Fibroblast of lung (primary cell): ENCODE measurements at regions not wholly inside any gene's neighbourhood (a gene's known extent, or its start where the extent isn't known, plus 50 kb on each side); places are given as distances from the start of the nearest gene placed in this dataset.

Experiments used
- DNase-seq, 2 donors: peaks; one replicate each; pipeline versions ENCODE4 v3.0.0 to v3.0.0-alpha.2; 2010; ENCODE audit warnings: low read depth in 2 of 2
- H2AFZ ChIP-seq: 2 replicates; pipeline ENCODE4 v1.5.1; 2012; ENCODE audit warnings: low read length, control low read depth, inconsistent platforms
- H3K27ac ChIP-seq: 2 replicates; pipeline ENCODE4 v1.5.1; 2011; ENCODE audit warnings: low read length, control low read depth; ENCODE audit not compliant: insufficient read depth
- H3K27me3 ChIP-seq: 2 replicates; pipeline ENCODE4 v1.5.1; 2011; ENCODE audit warnings: mild to moderate bottlenecking, low read length; ENCODE audit not compliant: control insufficient read depth, insufficient read depth
- H3K36me3 ChIP-seq: 2 replicates; pipeline ENCODE4 v1.5.1; 2011; ENCODE audit warnings: low read length; ENCODE audit not compliant: control insufficient read depth, insufficient read depth
- H3K4me1 ChIP-seq: 2 replicates; pipeline ENCODE4 v1.5.1; 2011; ENCODE audit warnings: low read length; ENCODE audit not compliant: control insufficient read depth, insufficient read depth; ENCODE audit errors: extremely low read depth
- H3K4me2 ChIP-seq: 2 replicates; pipeline ENCODE4 v1.5.1; 2011; ENCODE audit warnings: low read length, control low read depth; ENCODE audit not compliant: insufficient read depth; ENCODE audit errors: extremely low read depth
- H3K4me3 ChIP-seq, 4 experiments: fragments of 200-600 bp in 1 of 4; sonication (generic) in 1 of 4; replicated peaks in 1 of 4; 2 replicates each; pipeline ENCODE4 v1.5.1; 2011 to 2016; ENCODE audit warnings: low read length in 4 of 4, low read depth in 3 of 4, mild to moderate bottlenecking in 3 of 4, control low read depth in 2 of 4, inconsistent platforms in 1 of 4, mixed read lengths in 1 of 4; ENCODE audit not compliant: insufficient read depth in 1 of 4; ENCODE audit errors: control extremely low read depth in 1 of 4
- H3K79me2 ChIP-seq: 2 replicates; pipeline ENCODE4 v1.5.1; 2012; ENCODE audit warnings: mild to moderate bottlenecking, low read length, inconsistent platforms; ENCODE audit not compliant: control insufficient read depth, insufficient read depth
- H3K9ac ChIP-seq: 2 replicates; pipeline ENCODE4 v1.5.1; 2011; ENCODE audit warnings: mild to moderate bottlenecking, low read length, control low read depth; ENCODE audit not compliant: insufficient read depth
- H3K9me3 ChIP-seq: 2 replicates; pipeline ENCODE4 v1.5.1; 2012; ENCODE audit warnings: low read depth, low read length; ENCODE audit not compliant: control insufficient read depth, insufficient read depth
- H4K20me1 ChIP-seq: 2 replicates; pipeline ENCODE4 v1.5.1; 2011; ENCODE audit warnings: low read length; ENCODE audit not compliant: control insufficient read depth, insufficient read depth; ENCODE audit errors: extremely low read depth
- CTCF ChIP-seq, 2 donors: IDR thresholded peaks in 1 of 2; conservative IDR thresholded peaks in 1 of 2; 1 replicate in 1 of 2; 2 replicates in 1 of 2; pipeline ENCODE4 v1.5.1; 2011 to 2012; ENCODE audit warnings: low read length in 2 of 2, control low read depth in 1 of 2, inconsistent platforms in 1 of 2, low read depth in 1 of 2, mild to moderate bottlenecking in 1 of 2
- EZH2 ChIP-seq: IDR thresholded peaks from 2 replicates; pipeline ENCODE4 v1.5.1; 2012; ENCODE audit warnings: low read length, control low read depth, mild to moderate bottlenecking; ENCODE audit errors: missing control alignments

GRCh38 chr1:106189780-106190179 lies 866.7 kb upstream of the PRMT6 start:
- H3K4me1 ChIP-seq = no peaks in the 10 kb centered on the region
- H3K9ac ChIP-seq = no peak overlapping the region
- no peak for TF ChIP-seq EZH2
- no peak for TF ChIP-seq CTCF (conservative IDR thresholded peaks at IDR 0.05 in 1 of 2, IDR thresholded peaks at IDR 0.05 in 1 of 2; ENCODE audit: low read depth in 1 of 2, low read length in 2 of 2)
- H3K79me2 ChIP-seq = no peaks in the 10 kb centered on the region
- H2AFZ ChIP-seq = no peak overlapping the region
- no peak overlapping the region for H3K4me2 ChIP-seq
- no peaks in the 10 kb centered on the region for H3K36me3 ChIP-seq
- no peaks in the 10 kb centered on the region for H3K27me3 ChIP-seq
- H3K9me3 ChIP-seq = no peaks in the 10 kb centered on the region
- H3K27ac ChIP-seq = no peak overlapping the region
- no peaks in the 10 kb centered on the region for H4K20me1 ChIP-seq
- no peak overlapping the region for H3K4me3 ChIP-seq
- DNase-seq = no peak

GRCh38 chr1:106194206-106194605 lies 862.3 kb upstream of the PRMT6 start:
- H3K27ac ChIP-seq = no peak overlapping the region
- DNase-seq = no peak
- no peaks in the 10 kb centered on the region for H3K36me3 ChIP-seq
- H2AFZ ChIP-seq = no peak overlapping the region
- no peaks in the 10 kb centered on the region for H3K79me2 ChIP-seq
- TF ChIP-seq CTCF (conservative IDR thresholded peaks at IDR 0.05 in 1 of 2, IDR thresholded peaks at IDR 0.05 in 1 of 2; ENCODE audit: low read depth in 1 of 2, low read length in 2 of 2) (no peak), EZH2 (no peak)
- no peak overlapping the region for H3K9ac ChIP-seq
- H3K4me3 ChIP-seq = no peak overlapping the region
- no peaks in the 10 kb centered on the region for H3K9me3 ChIP-seq
- H4K20me1 ChIP-seq = no peaks in the 10 kb centered on the region
- no peak overlapping the region for H3K4me2 ChIP-seq
- no peaks in the 10 kb centered on the region for H3K27me3 ChIP-seq
- H3K4me1 ChIP-seq = no peaks in the 10 kb centered on the region

GRCh38 chr1:106200711-106201110 lies 855.8 kb upstream of the PRMT6 start:
- Histone ChIP-seq H3K4me1 (no peaks in the 10 kb centered on the region), H3K27ac (no peak overlapping the region)
- DNase-seq = no peak

More at GRCh38 chr1:106200711-106201110, 855.8 kb upstream of the PRMT6 start:
- no peak for TF ChIP-seq CTCF (conservative IDR thresholded peaks at IDR 0.05 in 1 of 2, IDR thresholded peaks at IDR 0.05 in 1 of 2; ENCODE audit: low read depth in 1 of 2, low read length in 2 of 2)
- no peak for TF ChIP-seq EZH2
- Histone ChIP-seq H3K79me2 (no peaks in the 10 kb centered on the region), H3K4me2 (no peak overlapping the region), H3K27me3 (no peaks in the 10 kb centered on the region), H3K9me3 (no peaks in the 10 kb centered on the region), H3K9ac (no peak overlapping the region), H3K4me3 (no peak overlapping the region), H3K36me3 (no peaks in the 10 kb centered on the region), H4K20me1 (no peaks in the 10 kb centered on the region), H2AFZ (no peak overlapping the region)
